Stomach (tissue), 8 donors: ENCODE measurements at regions not wholly inside any gene's neighbourhood (a gene's known extent, or its start where the extent isn't known, plus 50 kb on each side); places are given as distances from the start of the nearest gene placed in this dataset.

ENCODE experiments used
- DNase-seq, 2 donors: peaks; one replicate each; pipeline versions ENCODE4 v3.0.0 to v3.0.0-alpha.2; 2013 to 2019
- H3K27ac ChIP-seq, 5 donors: fragments of 200-600 bp in 4 of 5; sonication (generic) in 4 of 5; one replicate each; pipeline ENCODE4 v1.5.1; 2013 to 2019; ENCODE audit warnings: mild to moderate bottlenecking in 1 of 5, moderate library complexity in 1 of 5
- H3K27me3 ChIP-seq, 3 donors: fragments of 200-600 bp; sonication (generic); one replicate each; pipeline ENCODE4 v1.5.1; 2017 to 2019; ENCODE audit warnings: mixed run types in 1 of 3
- H3K36me3 ChIP-seq, 4 donors: fragments of 200-600 bp; sonication (generic); 1 replicate in 3 of 4; 2 replicates in 1 of 4; pipeline ENCODE4 v1.5.1; 2016 to 2019
- H3K4me1 ChIP-seq, 4 donors: fragments of 200-600 bp; sonication (generic); one replicate each; pipeline ENCODE4 v1.5.1; 2016 to 2019
- H3K4me3 ChIP-seq, 4 donors: fragments of 200-600 bp; sonication (generic) in 3 of 4; one replicate each; pipeline ENCODE4 v1.5.1; 2016 to 2019; ENCODE audit warnings: mild to moderate bottlenecking in 1 of 4
- H3K9me3 ChIP-seq, 4 donors: fragments of 200-600 bp; sonication (generic); one replicate each; pipeline ENCODE4 v1.5.1; 2016 to 2019
- EP300 ChIP-seq: sonication (generic); formaldehyde crosslinking; IDR thresholded peaks from one replicate; pipeline ENCODE4 v1.6.1; 2017; ENCODE audit warnings: antibody characterized with exemption
- POLR2A ChIP-seq, 4 donors: fragments of 450-650 bp; IDR thresholded peaks; one replicate each; pipeline ENCODE4 v1.6.1; 2016; ENCODE audit warnings: antibody characterized with exemption in 4 of 4, control low read depth in 2 of 4, mild to moderate bottlenecking in 1 of 4, moderate library complexity in 1 of 4
- POLR2AphosphoS5 ChIP-seq, 3 donors: sonication (generic); formaldehyde crosslinking; IDR thresholded peaks; one replicate each; pipeline ENCODE4 v1.6.1; 2016; ENCODE audit warnings: antibody characterized with exemption in 3 of 3
- WGBS, 5 donors: extraction: QIAGEN DNeasy Blood & Tissue Kit in 3 of 5; methylation state at CpG; one replicate each; pipeline versions ENCODE4 v1.1.5 to v1.1.7; 2013 to 2018; 5-methylcytosine and 5-hydroxymethylcytosine counted together
- intact Hi-C: fragments of 100-400 bp; cut with DNase I; formaldehyde crosslinking; loops from one replicate; pipeline ENCODE4 v1.15.1; 2023; ENCODE audit warnings: low total_unique reads
- TF ChIP-seq, protein P1 (sequence below), 7 experiments: fragments of 450-650 bp in 4 of 7; fragments of 200-600 bp in 3 of 7; sonication (generic) in 3 of 7; IDR thresholded peaks; one replicate each; pipeline ENCODE4 v1.5.1; 2016 to 2019; ENCODE audit warnings: antibody characterized with exemption in 7 of 7, control low read depth in 2 of 7, mild to moderate bottlenecking in 1 of 7
- donor health status: healthy with polysubstance abuse.
- donor health status: Bipolar disorder and iron deficiency.
- donor health status: healthy.

DNA sequence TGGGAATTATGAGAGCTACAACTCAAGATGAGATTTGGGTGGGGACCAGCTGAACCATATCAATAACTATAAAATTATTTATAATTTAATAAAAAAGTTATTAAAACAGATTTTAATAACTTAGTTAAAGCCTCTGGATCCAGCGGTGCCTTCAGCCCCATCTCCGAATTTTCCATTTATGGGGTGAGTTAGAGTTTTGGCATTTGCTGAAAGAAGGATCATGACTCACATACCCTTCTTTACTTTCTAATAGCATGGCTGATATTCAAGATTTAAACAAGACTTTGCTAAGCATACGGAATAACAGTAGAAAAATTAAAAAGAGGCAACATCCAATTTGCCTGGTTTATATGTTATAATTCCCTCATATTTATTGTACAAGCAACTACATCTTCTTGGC lies 94.5 kb downstream of the RDH14 start:
- no peak overlapping the region for H3K27ac ChIP-seq
- TF ChIP-seq POLR2A (IDR thresholded peaks at IDR 0.05) (no peak), EP300 (no peak), POLR2AphosphoS5 (IDR thresholded peaks at IDR 0.05) (no peak)
- TF ChIP-seq, protein P1, sequence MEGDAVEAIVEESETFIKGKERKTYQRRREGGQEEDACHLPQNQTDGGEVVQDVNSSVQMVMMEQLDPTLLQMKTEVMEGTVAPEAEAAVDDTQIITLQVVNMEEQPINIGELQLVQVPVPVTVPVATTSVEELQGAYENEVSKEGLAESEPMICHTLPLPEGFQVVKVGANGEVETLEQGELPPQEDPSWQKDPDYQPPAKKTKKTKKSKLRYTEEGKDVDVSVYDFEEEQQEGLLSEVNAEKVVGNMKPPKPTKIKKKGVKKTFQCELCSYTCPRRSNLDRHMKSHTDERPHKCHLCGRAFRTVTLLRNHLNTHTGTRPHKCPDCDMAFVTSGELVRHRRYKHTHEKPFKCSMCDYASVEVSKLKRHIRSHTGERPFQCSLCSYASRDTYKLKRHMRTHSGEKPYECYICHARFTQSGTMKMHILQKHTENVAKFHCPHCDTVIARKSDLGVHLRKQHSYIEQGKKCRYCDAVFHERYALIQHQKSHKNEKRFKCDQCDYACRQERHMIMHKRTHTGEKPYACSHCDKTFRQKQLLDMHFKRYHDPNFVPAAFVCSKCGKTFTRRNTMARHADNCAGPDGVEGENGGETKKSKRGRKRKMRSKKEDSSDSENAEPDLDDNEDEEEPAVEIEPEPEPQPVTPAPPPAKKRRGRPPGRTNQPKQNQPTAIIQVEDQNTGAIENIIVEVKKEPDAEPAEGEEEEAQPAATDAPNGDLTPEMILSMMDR (IDR thresholded peaks at IDR 0.05): no peak
- H3K36me3 ChIP-seq: no peaks in the 10 kb centered on the region
- H3K4me3 ChIP-seq: no peak overlapping the region
- intact Hi-C loops: no loop called here
- no peak for DNase-seq
- WGBS, 5 donors: 76 to 87% (median 83%) methylated on average over 3 of the region's 3 CpGs
- H3K27me3 ChIP-seq: no peaks in the 10 kb centered on the region
- H3K4me1 ChIP-seq: peaks cover 0 to 7% (median 0%) of the 10 kb centered on the region in 4 donors
- H3K9me3 ChIP-seq: no peaks in the 10 kb centered on the region

DNA sequence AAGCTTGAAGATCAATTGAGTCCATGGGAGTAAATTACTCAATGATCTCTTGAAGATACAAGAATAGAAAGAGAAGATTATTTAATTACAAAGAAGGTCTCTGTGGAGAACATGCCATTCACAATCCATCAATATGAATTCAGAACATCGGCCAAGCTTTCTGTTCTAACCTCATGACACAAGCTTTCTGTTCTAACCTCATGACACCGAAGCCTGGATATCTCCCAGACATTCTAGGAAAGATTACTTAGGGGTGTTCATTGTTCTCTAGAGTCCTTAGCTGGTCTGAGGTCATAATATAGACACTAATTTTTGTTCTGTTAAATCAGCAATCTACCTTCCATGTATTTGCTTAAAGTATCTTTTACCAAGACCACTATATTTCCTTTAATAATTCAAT lies 95.5 kb downstream of the RDH14 start:
- intact Hi-C loops: no loop called here
- DNase-seq: no peak
- no peaks in the 10 kb centered on the region for H3K27me3 ChIP-seq
- H3K9me3 ChIP-seq: no peaks in the 10 kb centered on the region
- TF ChIP-seq POLR2A (IDR thresholded peaks at IDR 0.05): no peak
- no peak overlapping the region for H3K4me3 ChIP-seq
- WGBS, 5 donors: 71 to 78% (median 75%) methylated on average over 2 of the region's 2 CpGs
- peaks cover 0 to 7% (median 0%) of the 10 kb centered on the region in 4 donors for H3K4me1 ChIP-seq
- no peaks in the 10 kb centered on the region for H3K36me3 ChIP-seq
- no peak overlapping the region for H3K27ac ChIP-seq

DNA sequence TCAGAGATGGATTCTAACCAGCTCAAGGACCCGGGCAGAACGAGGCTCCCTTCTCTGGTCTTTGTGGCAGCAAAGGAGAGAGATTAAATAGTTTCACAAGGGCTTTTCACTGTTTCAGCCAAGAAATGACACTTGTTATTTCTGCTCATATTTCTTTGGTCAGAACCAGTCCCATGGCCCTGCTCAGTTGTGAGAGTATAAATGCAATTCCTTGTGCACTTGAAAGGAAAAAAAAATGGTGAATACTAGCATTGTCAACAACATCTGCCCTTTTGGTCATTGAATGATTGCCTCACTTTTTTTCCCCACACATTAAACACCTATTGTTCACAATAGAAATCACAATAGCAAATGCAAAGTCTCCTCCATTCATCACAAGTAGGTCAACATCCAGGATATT lies 104.4 kb downstream of the RDH14 start:
- intact Hi-C loops: no loop called here
- H3K9me3 ChIP-seq: no peaks in the 10 kb centered on the region
- 9 to 33% (median 17%) methylated on average over 2 of the region's 2 CpGs for WGBS, 5 donors
- TF ChIP-seq EP300 (no peak), POLR2A (IDR thresholded peaks at IDR 0.05) (no peak), POLR2AphosphoS5 (IDR thresholded peaks at IDR 0.05) (no peak)
- TF ChIP-seq, protein P1 (IDR thresholded peaks at IDR 0.05): no peak
- H3K4me3 ChIP-seq: no peak overlapping the region
- peaks cover 0 to 22% (median 9%) of the 10 kb centered on the region in 4 donors for H3K4me1 ChIP-seq
- DNase-seq: no peak
- peaks cover 0 to 2% (median 0%) of the 10 kb centered on the region in 3 donors for H3K27me3 ChIP-seq
- H3K27ac ChIP-seq: peak overlapping the region in 3 of 5 donors; percentile 50 to 65 (median 57)
- no peaks in the 10 kb centered on the region for H3K36me3 ChIP-seq

DNA sequence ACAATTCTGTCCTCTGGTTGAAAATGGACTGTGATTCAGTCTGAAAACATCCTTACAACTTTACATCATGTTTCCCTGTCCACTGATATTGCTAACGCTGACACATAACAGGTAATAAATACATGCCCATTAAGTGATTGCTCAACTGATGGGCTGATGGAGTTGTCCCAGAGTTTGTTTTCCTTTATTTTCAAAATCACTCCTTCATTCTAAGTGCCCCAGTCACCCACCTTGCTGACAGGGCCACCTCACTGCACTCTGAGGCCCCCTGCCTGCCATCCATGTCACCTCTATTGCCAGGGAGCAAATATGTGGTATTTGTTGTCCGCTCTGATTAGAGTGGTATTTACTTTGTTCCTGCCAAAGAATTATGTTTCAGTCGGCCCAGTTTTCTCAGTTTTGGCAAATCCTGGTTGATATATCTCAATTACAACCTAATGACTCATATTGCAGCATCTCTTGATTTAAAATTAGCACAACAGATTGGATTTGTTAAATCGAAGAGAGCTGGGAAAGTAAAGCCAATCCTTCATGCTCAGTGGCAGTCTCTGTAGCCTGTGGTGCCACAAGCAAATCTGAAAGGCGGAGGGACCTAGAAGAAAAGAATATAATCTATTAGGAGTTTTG lies 105.1 kb downstream of the RDH14 start:
- TF ChIP-seq, protein P1 (IDR thresholded peaks at IDR 0.05): peak in 2 of 7 experiments; percentile 8 to 26
- TF ChIP-seq POLR2A (IDR thresholded peaks at IDR 0.05) (no peak), POLR2AphosphoS5 (IDR thresholded peaks at IDR 0.05) (peak in 1 of 3 donors; percentile 6)
- H3K27ac ChIP-seq: peak overlapping the region in 3 of 5 donors; percentile 50 to 65 (median 57)
- DNase-seq: peak in 1 of 2 donors; percentile 35
- no peaks in the 10 kb centered on the region for H3K9me3 ChIP-seq
- peaks cover 0 to 2% (median 0%) of the 10 kb centered on the region in 3 donors for H3K27me3 ChIP-seq
- 22 to 44% (median 30%) methylated on average over 5 of the region's 5 CpGs for WGBS, 5 donors
- intact Hi-C loops: no loop called here
- peaks cover 0 to 22% (median 9%) of the 10 kb centered on the region in 4 donors for H3K4me1 ChIP-seq
- no peaks in the 10 kb centered on the region for H3K36me3 ChIP-seq
- no peak overlapping the region for H3K4me3 ChIP-seq

DNA sequence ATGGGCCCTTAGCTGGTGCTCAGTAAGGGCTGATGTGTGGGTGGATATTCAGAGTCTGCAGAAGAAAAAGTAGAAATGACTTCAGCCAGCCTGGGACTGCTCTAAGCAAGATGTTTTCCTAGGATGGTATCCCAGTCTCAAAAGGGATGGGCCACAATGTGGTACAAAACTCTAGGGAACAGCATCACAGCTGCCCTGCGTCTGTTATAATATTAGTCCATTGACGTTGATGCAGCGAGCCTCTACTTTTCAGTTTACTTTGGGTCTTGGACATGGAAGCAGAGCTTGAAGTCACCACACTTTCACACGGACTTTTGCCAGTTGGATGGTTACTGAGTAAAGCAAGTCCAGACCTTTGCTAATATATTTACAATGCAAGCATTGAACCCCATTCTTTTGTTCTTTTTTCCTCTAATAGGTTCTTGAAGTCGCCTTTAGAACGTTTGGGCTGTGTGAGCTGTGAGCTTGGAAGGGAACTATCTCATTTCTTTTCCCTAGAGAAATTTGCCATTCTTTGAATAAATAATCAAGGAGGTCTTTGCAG lies 105.7 kb downstream of the RDH14 start:
- 46 to 63% (median 56%) methylated on average over 6 of the region's 6 CpGs for WGBS, 5 donors
- Histone ChIP-seq H3K4me3 (no peak overlapping the region), H3K4me1 (peaks cover 0 to 22% (median 9%) of the 10 kb centered on the region in 4 donors), H3K36me3 (no peaks in the 10 kb centered on the region), H3K27me3 (peaks cover 0 to 2% (median 0%) of the 10 kb centered on the region in 3 donors), H3K9me3 (no peaks in the 10 kb centered on the region), H3K27ac (peak overlapping the region in 3 of 5 donors; percentile 50 to 65 (median 57))
- intact Hi-C loops: no loop called here
- DNase-seq: no peak
- TF ChIP-seq, protein P1 (IDR thresholded peaks at IDR 0.05): no peak
- no peak for TF ChIP-seq POLR2AphosphoS5 (IDR thresholded peaks at IDR 0.05)
- TF ChIP-seq POLR2A (IDR thresholded peaks at IDR 0.05): no peak
- TF ChIP-seq EP300: no peak
